A549 (cell line): ENCODE measurements at regions not wholly inside any gene's neighbourhood (a gene's known extent, or its start where the extent isn't known, plus 50 kb on each side); places are given as distances from the start of the nearest gene placed in this dataset.

Experiments
- ATAC-seq, 2 experiments: fragments of 200-7000 bp in 1 of 2; fragments of >200 bp in 1 of 2; cut with Nextera tagmentation in 1 of 2; cut with Tn5 transposase in 1 of 2; 3 replicates each; pipeline versions ENCODE4 v1.8.0 to v1.9.1; 2018 to 2020; ENCODE audit warnings: mild to moderate bottlenecking in 1 of 2, moderate library complexity in 1 of 2
- CTCF ChIA-PET: fragments of 300-600 bp; sonication (Branson Sonifier 250); formaldehyde crosslinking; extraction: SDS; loops from one replicate; lab custom pipeline; 2021; ENCODE audit warnings: antibody characterized with exemption, inconsistent platforms; lab: Yijun Ruan, JAX
- POLR2A ChIA-PET: fragments of 350-600 bp; formaldehyde crosslinking; extraction: SDS; loops from one replicate; lab custom pipeline; 2021; ENCODE audit warnings: antibody characterized with exemption, inconsistent platforms; lab: Yijun Ruan, JAX
- DNase-seq, 2 experiments: peaks; one replicate each; pipeline versions ENCODE4 v3.0.0 to v3.0.0-alpha.2; 2011 to 2016; ENCODE audit warnings: low read depth in 1 of 2, low spot score in 1 of 2
- FAIRE-seq: peaks from 2 replicates; lab custom pipeline; 2011; peaks lifted over from hg19 to GRCh38; lab: Jason Lieb, UNC
- H3K27ac ChIP-seq, 2 experiments: fragments of >200 bp; sonication (Bioruptor Twin); formaldehyde crosslinking; 3 replicates each; pipeline ENCODE4 v1.5.1; 2016 to 2017
- H3K4me1 ChIP-seq: fragments of >200 bp; sonication (Bioruptor Twin); formaldehyde crosslinking; 3 replicates; pipeline ENCODE4 v1.6.1; 2016
- H3K4me2 ChIP-seq: fragments of >200 bp; sonication (Bioruptor Twin); formaldehyde crosslinking; 3 replicates; pipeline ENCODE4 v1.6.1; 2016
- H3K4me3 ChIP-seq: fragments of >200 bp; sonication (Bioruptor Twin); formaldehyde crosslinking; 3 replicates; pipeline ENCODE4 v1.5.1; 2016
- H3K9me3 ChIP-seq: fragments of >200 bp; sonication (Bioruptor Twin); formaldehyde crosslinking; 3 replicates; pipeline ENCODE4 v1.6.1; 2016
- BCL3 ChIP-seq: fragments of >200 bp; sonication (Bioruptor Twin); formaldehyde crosslinking; IDR thresholded peaks from 3 replicates; pipeline ENCODE4 v1.6.1; 2016
- CHD2 ChIP-seq: fragments of 150-350 bp; IDR thresholded peaks from 2 replicates; pipeline ENCODE4 v1.6.1; 2014; ENCODE audit warnings: low read length; ENCODE audit not compliant: partially characterized antibody
- CHD4 ChIP-seq: fragments of 200-600 bp; sonication (generic); IDR thresholded peaks from 2 replicates; pipeline ENCODE4 v1.6.1; 2016; ENCODE audit warnings: antibody characterized with exemption, mild to moderate bottlenecking, borderline replicate concordance
- CTCF ChIP-seq: fragments of >200 bp; sonication (Bioruptor Twin); formaldehyde crosslinking; IDR thresholded peaks from 3 replicates; pipeline ENCODE4 v1.5.1; 2016
- E2F6 ChIP-seq: IDR thresholded peaks from 2 replicates; pipeline ENCODE4 v1.6.1; 2012; ENCODE audit warnings: low read depth, borderline replicate concordance
- ESRRA ChIP-seq: fragments of 150-350 bp; IDR thresholded peaks from 2 replicates; pipeline ENCODE4 v1.6.1; 2014; ENCODE audit warnings: mild to moderate bottlenecking, low read length, borderline replicate concordance
- HDAC2 ChIP-seq: fragments of 200-600 bp; sonication (generic); IDR thresholded peaks from 2 replicates; pipeline ENCODE4 v1.6.1; 2016
- HES2 ChIP-seq: fragments of >200 bp; sonication (Bioruptor Twin); formaldehyde crosslinking; IDR thresholded peaks from 2 replicates; pipeline ENCODE4 v1.6.1; 2016
- HEYL ChIP-seq: fragments of 250-450 bp; sonication (Bioruptor Pico); IDR thresholded peaks from 2 replicates; pipeline ENCODE4 v1.8.0; 2021; ENCODE audit warnings: mild to moderate bottlenecking, moderate library complexity
- HOXB13 ChIP-seq: fragments of 250-450 bp; sonication (Bioruptor Pico); IDR thresholded peaks from 2 replicates; pipeline ENCODE4 v1.5.0; 2020; ENCODE audit warnings: low read depth, mild to moderate bottlenecking, moderate library complexity
- MAZ ChIP-seq: fragments of 150-350 bp; IDR thresholded peaks from 2 replicates; pipeline ENCODE4 v1.6.1; 2014; ENCODE audit warnings: antibody characterized with exemption, low read depth, low read length, borderline replicate concordance
- NPAS2 ChIP-seq: fragments of 250-450 bp; sonication (Bioruptor Pico); IDR thresholded peaks from 2 replicates; pipeline ENCODE4 v1.8.0; 2022; ENCODE audit warnings: mild to moderate bottlenecking, moderate library complexity, borderline replicate concordance
- POLR2A ChIP-seq: IDR thresholded peaks from 2 replicates; pipeline ENCODE4 v1.6.1; 2012; ENCODE audit warnings: mild to moderate bottlenecking, low read length
- RAD21 ChIP-seq, 2 experiments: fragments of >200 bp in 1 of 2; sonication (Bioruptor Twin) in 1 of 2; formaldehyde crosslinking in 1 of 2; IDR thresholded peaks in 1 of 2; conservative IDR thresholded peaks in 1 of 2; 2 replicates in 1 of 2; 3 replicates in 1 of 2; pipeline ENCODE4 v1.6.1; 2012 to 2018; ENCODE audit warnings: inconsistent platforms in 1 of 2
- RARB ChIP-seq: fragments of 250-450 bp; sonication (Bioruptor Pico); IDR thresholded peaks from 2 replicates; pipeline ENCODE4 v1.8.0; 2021; ENCODE audit warnings: mild to moderate bottlenecking, moderate library complexity
- TP53 ChIP-seq: fragments of 250-450 bp; sonication (Bioruptor Pico); IDR thresholded peaks from 2 replicates; pipeline ENCODE4 v1.5.0; 2021; ENCODE audit warnings: mild to moderate bottlenecking, moderate library complexity
- ZC3H11A ChIP-seq: fragments of 450-650 bp; IDR thresholded peaks from 2 replicates; pipeline ENCODE4 v1.6.1; 2014; ENCODE audit warnings: antibody characterized with exemption, mild to moderate bottlenecking
- ZNF302 ChIP-seq: fragments of 250-450 bp; sonication (Bioruptor Pico); IDR thresholded peaks from 2 replicates; pipeline ENCODE4 v1.9.0; 2021; ENCODE audit warnings: inconsistent platforms, mild to moderate bottlenecking, moderate library complexity
- WGBS: methylation state at CpG from one replicate; pipeline ENCODE4 v1.1.6; 2017; ENCODE audit errors: missing lambda C conversion rate; 5-methylcytosine and 5-hydroxymethylcytosine counted together

GRCh38 chr4:107452717-107453630 lies 267.1 kb downstream of the PAPSS1 start:
- TF ChIP-seq CHD2 = no peak
- TF ChIP-seq E2F6 = no peak
- no peak for TF ChIP-seq HEYL (CRISPR knock-in tag)
- no peak for TF ChIP-seq ZNF302 (CRISPR knock-in tag)
- TF ChIP-seq ZC3H11A = no peak
- no peak for TF ChIP-seq NPAS2 (CRISPR knock-in tag)
- no peaks in the 10 kb centered on the region for H3K9me3 ChIP-seq
- H3K4me1 ChIP-seq = no peaks in the 10 kb centered on the region
- ChIA-PET POLR2A (no interaction called here), CTCF (no interaction called here)
- no peak overlapping the region for H3K27ac ChIP-seq
- no peak for DNase-seq
- no peak overlapping the region for H3K4me3 ChIP-seq
- 27% methylated on average over 3 of the region's 3 CpGs for WGBS
- ATAC-seq = no peak
- FAIRE-seq = no peak
- H3K4me2 ChIP-seq = no peak overlapping the region

GRCh38 chr4:107449611-107450369 lies 270.2 kb downstream of the PAPSS1 start:
- H3K9me3 ChIP-seq = no peaks in the 10 kb centered on the region
- TF ChIP-seq TP53 (CRISPR knock-in tag) (no peak), RARB (CRISPR knock-in tag) (no peak), ESRRA (no peak), CTCF (no peak), HES2 (no peak), RAD21 (conservative IDR thresholded peaks at IDR 0.05 in 1 of 2, IDR thresholded peaks at IDR 0.05 in 1 of 2) (no peak), MAZ (no peak), POLR2A (no peak), HEYL (CRISPR knock-in tag) (no peak), BCL3 (no peak), HDAC2 (no peak), CHD4 (no peak), HOXB13 (CRISPR knock-in tag) (no peak)
- no peak for DNase-seq
- ATAC-seq = no peak
- CTCF ChIA-PET = interaction anchor here (0.6 kb wide), 1 partner anchor 757 kb away, joined by 3 read pairs; no protein-coding TSS in a partner anchor
- H3K27ac ChIP-seq = no peak overlapping the region
- H3K4me2 ChIP-seq = no peak overlapping the region
- 18% methylated on average over 4 of the region's 4 CpGs for WGBS
- H3K4me3 ChIP-seq = no peak overlapping the region
- H3K4me1 ChIP-seq = no peaks in the 10 kb centered on the region
- POLR2A ChIA-PET = no interaction called here
- FAIRE-seq = no peak
